RCC 7860 (cell line): ENCODE measurements at regions not wholly inside any gene's neighbourhood (a gene's known extent, or its start where the extent isn't known, plus 50 kb on each side); places are given as distances from the start of the nearest gene placed in this dataset.
A peak's percentile ranks its signal among the peaks of the same experiment; 100 is the strongest.
"Not testable (repeated sequence)": the region's sequence is repeated elsewhere in the genome, so short reads cannot be mapped to it uniquely, and the experiment has no call there.

Experiments
- DNase-seq: peaks from one replicate; pipeline ENCODE4 v3.0.0-alpha.2; 2015; ENCODE audit warnings: low spot score
- FAIRE-seq: peaks from 2 replicates; lab custom pipeline; 2012; peaks lifted over from hg19 to GRCh38; lab: Jason Lieb, UNC

GRCh38 chr12:127791217-127791616, 475.8 kb upstream of the TMEM132C start:
- FAIRE-seq: no peak
- DNase-seq: no peak

- DNase-seq: no peak
- FAIRE-seq: no peak
These were observed 469.1 kb upstream of the TMEM132C start for GRCh38 chr12:127797918-127798317.

- no peak for DNase-seq
- no peak for FAIRE-seq
These were observed 464.7 kb upstream of the TMEM132C start for GRCh38 chr12:127802271-127802670.

- FAIRE-seq (no peak), DNase-seq (no peak)
These were observed 463.4 kb upstream of the TMEM132C start for GRCh38 chr12:127803545-127803944.

GRCh38 chr12:127809275-127809674, 457.7 kb upstream of the TMEM132C start:
- peak; percentile 82 for FAIRE-seq

GRCh38 chr12:127810041-127810440, 456.9 kb upstream of the TMEM132C start:
- peak; percentile 93 for FAIRE-seq
- peak; percentile 86 for DNase-seq

More at GRCh38 chr12:127809275-127809674, 457.7 kb upstream of the TMEM132C start:
- DNase-seq: peak; percentile 71

GRCh38 chr12:127810459-127810858, 456.5 kb upstream of the TMEM132C start:
- not testable (repeated sequence) for DNase-seq, FAIRE-seq

GRCh38 chr12:127811988-127812387, 455.0 kb upstream of the TMEM132C start:
- FAIRE-seq: no peak
- no peak for DNase-seq

- no peak for DNase-seq
- no peak for FAIRE-seq
These were observed 453.8 kb upstream of the TMEM132C start for GRCh38 chr12:127813147-127813546.

- no peak for FAIRE-seq
These were observed 447.9 kb upstream of the TMEM132C start for GRCh38 chr12:127819056-127819455.

GRCh38 chr12:127820271-127820670, 446.7 kb upstream of the TMEM132C start:
- FAIRE-seq (no peak), DNase-seq (no peak)

More at GRCh38 chr12:127819056-127819455, 447.9 kb upstream of the TMEM132C start:
- DNase-seq: no peak

GRCh38 chr12:127820846-127821245, 446.1 kb upstream of the TMEM132C start:
- FAIRE-seq (no peak), DNase-seq (no peak)

GRCh38 chr12:127822809-127823411, 444.1 kb upstream of the TMEM132C start:
- FAIRE-seq (no peak), DNase-seq (no peak)

- no peak for FAIRE-seq
These were observed 443.2 kb upstream of the TMEM132C start for GRCh38 chr12:127823801-127824200.

GRCh38 chr12:127829281-127830064, 437.5 kb upstream of the TMEM132C start:
- DNase-seq: no peak
- FAIRE-seq: no peak

More at GRCh38 chr12:127823801-127824200, 443.2 kb upstream of the TMEM132C start:
- no peak for DNase-seq

- FAIRE-seq (no peak), DNase-seq (no peak)
These were observed 436.9 kb upstream of the TMEM132C start for GRCh38 chr12:127830065-127830460.

- no peak for DNase-seq
- no peak for FAIRE-seq
These were observed 436.2 kb upstream of the TMEM132C start for GRCh38 chr12:127830730-127831129.

- no peak for FAIRE-seq
These were observed 434.8 kb upstream of the TMEM132C start for GRCh38 chr12:127832172-127832571.

GRCh38 chr12:127836802-127837201, 430.2 kb upstream of the TMEM132C start:
- DNase-seq, FAIRE-seq: not testable (repeated sequence)

More at GRCh38 chr12:127832172-127832571, 434.8 kb upstream of the TMEM132C start:
- DNase-seq: no peak

GRCh38 chr12:127857661-127858060, 409.3 kb upstream of the TMEM132C start:
- no peak for DNase-seq
- no peak for FAIRE-seq

- no peak for DNase-seq
- no peak for FAIRE-seq
These were observed 406.4 kb upstream of the TMEM132C start for GRCh38 chr12:127860536-127860935.

- FAIRE-seq: no peak
- DNase-seq: no peak
These were observed 405.6 kb upstream of the TMEM132C start for GRCh38 chr12:127861406-127861805.
